Central memory CD4-positive, alpha-beta T cell (primary cell): ENCODE measurements at regions not wholly inside any gene's neighbourhood (a gene's known extent, or its start where the extent isn't known, plus 50 kb on each side); places are given as distances from the start of the nearest gene placed in this dataset.

Experiments used
- DNase-seq: peaks from one replicate; pipeline ENCODE4 v3.0.0; 2022

DNA sequence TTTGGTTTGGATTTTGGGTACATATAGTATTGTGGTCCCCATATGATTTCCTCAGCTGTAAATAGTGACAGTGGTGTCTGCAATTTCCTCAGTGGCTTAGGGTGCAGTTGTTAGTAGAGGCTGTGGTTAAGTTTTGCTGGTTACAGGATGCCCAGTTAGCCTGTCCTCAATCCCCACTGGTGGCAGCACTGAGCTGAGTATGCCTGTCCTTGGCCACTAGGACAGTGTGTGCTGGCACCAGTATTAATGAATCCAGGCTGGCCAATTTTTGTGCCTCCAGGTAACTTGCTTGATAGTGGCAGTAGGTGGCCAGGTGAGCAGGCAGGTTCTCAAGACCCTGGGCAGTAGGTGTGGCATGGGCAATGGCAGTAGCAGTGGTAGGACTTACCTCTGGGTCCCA, 973.1 kb downstream of the TMEM182 start:
- DNase-seq, result no peak

DNA sequence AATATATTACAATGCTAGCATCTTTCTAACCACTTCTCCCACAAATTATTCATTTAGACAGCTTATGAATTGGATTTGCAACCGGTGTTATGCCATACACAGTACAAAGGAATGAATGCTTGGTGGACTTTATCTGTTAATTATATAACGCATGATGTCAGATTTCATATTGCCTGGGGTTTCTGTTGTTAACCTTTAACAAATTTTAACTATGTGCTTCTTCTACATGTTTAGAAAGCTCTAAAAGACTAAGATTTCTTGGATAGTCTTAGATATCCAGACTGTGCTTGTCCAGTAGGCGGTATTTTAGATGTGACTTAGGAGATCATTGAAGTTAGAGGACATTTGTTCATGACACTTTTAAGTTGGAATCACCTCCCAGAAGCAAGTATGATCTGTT, 976.3 kb downstream of the TMEM182 start:
- no peak for DNase-seq

GRCh38 chr2:103738606-103739005, 976.8 kb downstream of the TMEM182 start:
- DNase-seq, result no peak

DNA sequence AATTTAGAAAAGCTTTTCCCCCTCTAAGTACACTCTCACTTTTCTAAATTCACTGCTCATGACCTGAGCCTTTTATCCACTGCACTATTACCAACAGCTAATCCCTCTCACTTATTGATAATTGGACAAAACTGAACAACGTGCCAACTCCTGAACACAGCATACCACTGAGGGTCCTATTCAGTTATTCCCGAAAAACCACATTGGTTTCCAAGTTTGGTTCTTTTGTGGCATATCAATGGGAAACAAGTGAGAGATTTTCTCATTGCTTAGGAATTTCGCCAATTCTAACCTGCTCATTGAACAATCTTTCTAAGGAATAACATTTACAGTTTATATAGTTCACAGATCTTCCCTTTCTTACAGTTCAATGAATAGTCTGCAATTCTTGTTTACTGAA, 977.4 kb downstream of the TMEM182 start:
- DNase-seq, result no peak

DNA sequence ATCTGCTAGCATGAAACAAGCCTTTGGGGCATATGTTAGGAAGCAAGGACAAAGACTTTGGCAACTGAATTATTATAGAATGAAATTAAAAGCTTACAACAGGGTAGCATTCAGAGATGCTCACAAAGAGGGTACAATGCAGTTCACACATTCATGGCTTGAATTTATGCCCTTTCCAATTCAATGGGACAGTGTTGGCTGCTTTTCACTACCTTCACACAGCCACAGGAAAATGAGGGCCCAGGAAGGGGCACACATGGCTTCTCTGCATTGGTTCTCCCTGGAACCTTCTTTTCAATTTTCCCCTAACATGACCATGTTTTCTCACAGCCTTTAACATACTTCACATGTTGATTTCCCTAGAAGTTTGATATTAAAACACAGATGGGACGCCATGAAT, 978.1 kb downstream of the TMEM182 start:
- DNase-seq, result no peak

- no peak for DNase-seq
Observed at GRCh38 chr2:103740631-103741030, 978.8 kb downstream of the TMEM182 start.

DNA sequence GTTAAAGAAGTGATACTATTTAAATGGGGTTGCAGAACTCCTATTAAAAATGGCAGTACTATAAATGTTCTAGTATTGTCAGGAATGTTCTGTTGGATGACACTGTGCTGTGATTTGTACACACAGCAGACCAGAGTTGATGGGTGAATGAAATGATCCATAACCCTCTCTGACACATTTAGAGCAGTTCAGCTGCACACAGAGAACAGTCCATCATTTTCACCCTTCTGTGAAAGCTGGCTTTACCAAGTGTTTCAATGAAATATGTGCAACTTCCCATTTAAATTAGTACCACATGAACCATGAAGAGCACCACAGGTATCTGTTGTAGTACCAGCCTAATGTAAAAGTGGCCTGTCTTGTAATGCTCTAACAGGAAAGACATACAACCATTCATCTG, 981.4 kb downstream of the TMEM182 start:
- no peak for DNase-seq

DNA sequence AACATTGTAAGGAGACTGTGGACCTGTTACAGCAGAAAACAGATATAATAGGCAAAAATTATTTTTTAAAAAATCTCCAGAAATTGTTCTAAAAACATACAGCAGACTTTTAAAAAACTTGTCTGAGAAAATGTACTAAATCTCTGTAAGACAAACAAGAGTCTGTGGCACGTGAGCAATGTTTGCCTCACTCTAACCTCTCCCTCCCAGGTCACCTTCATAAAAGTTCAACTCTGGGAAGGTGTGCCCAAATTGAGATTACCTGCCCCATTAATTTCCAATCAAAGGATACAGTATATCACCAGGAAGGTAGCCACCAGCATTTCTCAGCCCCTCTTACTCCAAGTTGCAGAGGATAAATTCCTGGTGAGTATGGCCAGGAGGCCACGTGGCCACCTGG, 992.7 kb downstream of the TMEM182 start:
- DNase-seq, result no peak

- no peak for DNase-seq
Observed at GRCh38 chr2:103773884-103774283, 1012.1 kb downstream of the TMEM182 start.

GRCh38 chr2:103780088-103780702, 1018.4 kb downstream of the TMEM182 start:
- DNase-seq, result no peak

- DNase-seq, result no peak
Observed at GRCh38 chr2:103781313-103781712, 1019.5 kb downstream of the TMEM182 start.

GRCh38 chr2:103784261-103784660, 1022.4 kb downstream of the TMEM182 start:
- no peak for DNase-seq

DNA sequence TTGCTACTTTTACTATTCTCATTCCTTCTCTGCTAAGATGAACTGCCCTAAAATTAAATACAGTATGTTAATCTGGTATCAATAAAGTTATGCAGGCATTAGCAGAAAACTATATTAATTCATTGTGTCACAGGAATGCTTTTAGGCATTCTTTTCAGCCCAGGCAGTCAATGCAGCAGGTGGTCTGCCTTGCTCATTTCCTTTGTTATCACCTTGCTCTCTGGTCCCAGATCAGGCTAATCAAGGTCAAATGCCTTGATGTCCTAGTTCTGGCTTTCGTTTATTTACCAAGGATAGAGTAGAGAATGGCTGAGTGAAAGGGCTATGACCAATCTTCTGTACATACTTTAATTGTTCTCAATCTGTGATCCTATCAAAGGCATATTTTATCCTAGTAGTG, 1023.6 kb downstream of the TMEM182 start:
- no peak for DNase-seq

DNA sequence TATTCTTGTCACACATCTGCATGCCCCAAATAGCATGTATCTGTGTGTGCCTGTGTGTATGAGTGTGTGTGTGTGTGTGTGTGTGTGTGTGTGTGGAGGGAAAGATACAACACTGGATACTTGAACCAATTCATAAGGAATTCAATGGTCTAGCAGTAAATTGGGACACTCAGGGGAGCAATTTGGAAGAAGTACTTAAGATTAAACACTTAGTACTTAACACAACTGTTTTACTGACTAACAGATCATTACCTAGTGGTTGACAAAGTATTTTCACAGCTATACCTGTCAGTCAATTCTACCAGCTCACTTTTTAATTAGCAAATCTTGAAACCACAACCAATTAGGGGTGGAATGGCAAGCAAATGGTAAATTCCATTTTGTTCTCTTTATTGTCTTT, 1024.1 kb downstream of the TMEM182 start:
- DNase-seq, result no peak

DNA sequence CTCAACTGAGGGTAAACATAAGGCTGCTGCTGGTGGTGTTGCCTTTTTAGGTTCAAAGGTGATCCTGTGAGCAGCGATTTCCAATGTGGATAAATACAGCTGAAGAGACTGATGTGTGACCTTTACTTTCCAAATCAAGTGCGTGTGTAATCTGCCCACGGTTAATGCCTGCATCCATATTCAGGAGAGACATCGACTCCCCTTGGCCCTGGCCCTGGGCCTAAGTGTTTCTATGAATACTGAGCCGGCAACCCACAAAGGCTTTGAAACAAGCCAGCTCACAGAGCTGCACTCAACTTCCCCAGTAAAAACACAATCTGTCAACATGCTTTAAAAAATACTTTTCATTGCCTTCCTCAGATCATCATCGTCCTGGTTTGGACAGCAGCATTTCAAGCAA, 1026.6 kb downstream of the TMEM182 start:
- no peak for DNase-seq

DNA sequence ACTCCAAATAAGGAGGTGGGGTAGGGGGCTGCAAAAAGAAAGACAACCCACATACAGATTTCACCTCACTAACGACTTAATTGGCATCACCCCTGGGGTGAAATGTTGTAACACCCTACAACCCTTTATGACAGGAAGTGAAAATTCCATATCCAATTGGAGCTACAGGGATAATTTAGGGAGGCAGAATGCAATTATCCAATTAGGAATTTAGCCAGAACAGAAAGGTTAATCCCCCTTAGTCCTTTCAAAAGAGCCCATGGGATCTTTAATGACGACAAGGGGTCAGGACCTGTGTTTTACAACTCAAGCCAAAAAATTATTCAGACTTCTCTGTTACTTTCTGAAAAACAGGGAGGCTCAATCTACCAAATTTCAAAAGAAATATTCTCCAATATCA, 1027.1 kb downstream of the TMEM182 start:
- no peak for DNase-seq

DNA sequence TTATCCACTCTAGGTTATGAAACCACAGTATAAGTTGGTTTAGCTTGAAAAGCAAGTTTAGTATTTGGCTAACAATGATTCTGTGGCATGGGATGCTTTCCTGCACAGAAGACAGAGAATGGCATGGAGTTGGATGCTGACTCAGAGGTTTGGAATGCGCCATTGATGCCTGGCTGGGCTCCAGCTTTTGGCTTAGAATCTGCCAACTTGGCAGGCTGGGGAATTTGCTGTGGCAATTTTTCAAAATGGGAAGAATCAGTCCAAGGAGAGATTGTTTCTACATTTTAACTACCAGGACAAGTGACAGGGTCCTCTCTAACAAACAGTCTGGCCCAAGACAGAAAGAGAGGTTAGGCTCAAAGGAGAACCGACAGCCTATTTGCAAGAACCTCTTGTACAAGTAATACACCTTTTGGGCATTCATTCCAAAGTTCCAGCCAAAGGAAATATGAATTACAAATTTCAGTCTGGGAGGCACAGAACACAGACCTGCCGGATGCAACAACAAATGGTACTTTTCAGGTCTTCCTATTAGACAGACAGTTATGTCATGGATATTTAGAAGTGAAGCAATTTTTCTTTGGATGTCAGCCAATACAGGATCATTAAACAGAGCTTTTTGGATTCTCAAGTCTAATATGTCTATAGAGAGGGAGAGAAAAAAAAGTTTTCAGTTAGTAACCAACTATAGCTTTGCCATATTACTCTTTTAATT, 1027.7 kb downstream of the TMEM182 start:
- DNase-seq, result no peak

GRCh38 chr2:103792042-103792441, 1030.2 kb downstream of the TMEM182 start:
- no peak for DNase-seq

GRCh38 chr2:103798291-103798690, 1036.5 kb downstream of the TMEM182 start:
- no peak for DNase-seq

- DNase-seq, result no peak
Observed at GRCh38 chr2:103804013-103804412, 1042.2 kb downstream of the TMEM182 start.

GRCh38 chr2:103805746-103806145, 1043.9 kb downstream of the TMEM182 start:
- no peak for DNase-seq

DNA sequence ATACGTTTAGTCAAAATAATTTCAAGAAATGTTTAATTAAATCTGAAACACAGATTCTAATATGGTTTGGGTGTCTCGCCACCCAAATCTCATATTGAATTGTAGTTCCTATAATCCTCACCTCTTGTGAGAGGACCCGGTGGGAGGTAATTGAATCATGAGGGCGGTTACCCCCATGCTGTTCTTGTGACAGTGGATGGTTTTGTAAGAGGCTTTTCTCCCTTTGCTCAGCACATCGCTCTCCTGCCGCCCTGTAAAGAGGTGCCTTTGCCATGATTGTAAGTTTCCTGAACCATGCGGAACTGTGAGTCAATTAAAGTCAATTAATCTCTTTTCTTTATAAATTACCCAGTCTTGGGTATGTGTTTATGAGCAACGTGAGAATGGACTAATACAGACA, 1045.1 kb upstream of the POU3F3 start:
- no peak for DNase-seq

- no peak for DNase-seq
Observed at GRCh38 chr2:103809415-103809814, 1044.5 kb upstream of the POU3F3 start.

GRCh38 chr2:103809941-103810441, 1043.9 kb upstream of the POU3F3 start:
- DNase-seq, result no peak

GRCh38 chr2:103810875-103811274, 1043.0 kb upstream of the POU3F3 start:
- DNase-seq, result no peak
